Transverse colon (tissue), 4 donors: ENCODE measurements at regions not wholly inside any gene's neighbourhood (a gene's known extent, or its start where the extent isn't known, plus 50 kb on each side); places are given as distances from the start of the nearest gene placed in this dataset.

ENCODE experiments used
- POLR2A ChIP-seq: fragments of 450-650 bp; IDR thresholded peaks from one replicate; pipeline ENCODE4 v1.6.1; 2016; ENCODE audit warnings: antibody characterized with exemption, mild to moderate bottlenecking, moderate library complexity
- POLR2AphosphoS5 ChIP-seq, 3 donors: sonication (generic); formaldehyde crosslinking; IDR thresholded peaks; one replicate each; pipeline ENCODE4 v1.6.1; 2016; ENCODE audit warnings: antibody characterized with exemption in 3 of 3
- TF ChIP-seq, protein P1 (sequence below), 5 experiments: fragments of 200-600 bp in 3 of 5; fragments of 450-650 bp in 2 of 5; sonication (generic) in 3 of 5; IDR thresholded peaks; 1 replicate in 2 of 5; 2 replicates in 3 of 5; pipeline ENCODE4 v1.5.1; 2016 to 2017; ENCODE audit warnings: antibody characterized with exemption in 5 of 5, inconsistent platforms in 3 of 5, mild to moderate bottlenecking in 2 of 5, moderate library complexity in 1 of 5

DNA sequence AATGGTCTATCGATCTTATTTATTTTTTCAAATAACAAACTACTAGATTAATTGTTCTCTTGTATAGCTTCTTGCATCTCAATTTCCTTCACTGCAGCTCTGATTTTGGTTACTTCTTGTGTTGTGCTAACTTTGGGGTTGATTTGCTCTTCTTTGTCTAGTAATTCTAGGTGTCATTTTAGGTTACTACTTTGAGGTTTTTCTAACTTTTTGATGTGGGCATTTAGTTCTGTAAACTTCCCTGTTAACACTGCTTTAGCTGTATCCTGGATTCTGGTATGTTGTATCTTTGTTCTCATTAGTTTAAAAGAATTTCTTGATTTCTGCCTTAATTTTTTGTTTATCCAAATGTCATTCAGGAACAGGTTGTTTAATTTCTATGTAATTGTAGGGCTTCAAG lies 1188.0 kb downstream of the DNAJB9 start:
- TF ChIP-seq POLR2A (no peak), POLR2AphosphoS5 (IDR thresholded peaks at IDR 0.05) (no peak)
- TF ChIP-seq, protein P1, sequence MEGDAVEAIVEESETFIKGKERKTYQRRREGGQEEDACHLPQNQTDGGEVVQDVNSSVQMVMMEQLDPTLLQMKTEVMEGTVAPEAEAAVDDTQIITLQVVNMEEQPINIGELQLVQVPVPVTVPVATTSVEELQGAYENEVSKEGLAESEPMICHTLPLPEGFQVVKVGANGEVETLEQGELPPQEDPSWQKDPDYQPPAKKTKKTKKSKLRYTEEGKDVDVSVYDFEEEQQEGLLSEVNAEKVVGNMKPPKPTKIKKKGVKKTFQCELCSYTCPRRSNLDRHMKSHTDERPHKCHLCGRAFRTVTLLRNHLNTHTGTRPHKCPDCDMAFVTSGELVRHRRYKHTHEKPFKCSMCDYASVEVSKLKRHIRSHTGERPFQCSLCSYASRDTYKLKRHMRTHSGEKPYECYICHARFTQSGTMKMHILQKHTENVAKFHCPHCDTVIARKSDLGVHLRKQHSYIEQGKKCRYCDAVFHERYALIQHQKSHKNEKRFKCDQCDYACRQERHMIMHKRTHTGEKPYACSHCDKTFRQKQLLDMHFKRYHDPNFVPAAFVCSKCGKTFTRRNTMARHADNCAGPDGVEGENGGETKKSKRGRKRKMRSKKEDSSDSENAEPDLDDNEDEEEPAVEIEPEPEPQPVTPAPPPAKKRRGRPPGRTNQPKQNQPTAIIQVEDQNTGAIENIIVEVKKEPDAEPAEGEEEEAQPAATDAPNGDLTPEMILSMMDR (IDR thresholded peaks at IDR 0.05): no peak
